ENCODE measurements at regions not wholly inside any gene's neighbourhood (a gene's known extent, or its start where the extent isn't known, plus 50 kb on each side); places are given as distances from the start of the nearest gene placed in this dataset.

DNA sequence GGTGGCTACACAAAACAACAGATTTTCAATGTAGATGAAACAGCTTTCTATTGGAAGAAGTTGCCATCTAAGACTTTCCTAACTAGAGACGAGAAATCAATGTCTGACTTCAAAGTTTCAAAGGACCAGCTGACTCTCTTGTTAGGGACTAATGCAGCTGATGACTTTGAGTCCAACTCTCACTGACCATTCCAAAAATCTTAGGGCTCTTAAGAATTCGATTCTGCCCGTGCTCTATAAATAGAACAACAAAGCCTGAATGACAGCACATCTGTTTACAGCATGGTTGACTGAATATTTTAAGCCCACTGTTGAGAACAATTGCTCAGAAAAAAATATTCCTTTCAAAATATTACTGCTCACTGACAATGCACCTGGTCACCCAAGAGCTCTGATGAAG is 202.4 kb upstream of the PRICKLE2 start:
- no peak for TF ChIP-seq EZH2 (IDR thresholded peaks at IDR 0.05; ENCODE audit: insufficient read depth, poor library complexity, severe bottlenecking)
- no peak for TF ChIP-seq EZH2phosphoT487 (IDR thresholded peaks at IDR 0.05; ENCODE audit: insufficient read depth, low read depth)
- Histone ChIP-seq H3K9ac (no peak overlapping the region), H4K20me1 (ENCODE audit: insufficient read depth) (no peaks in the 10 kb centered on the region), H3K4me1 (ENCODE audit: insufficient read depth) (no peaks in the 10 kb centered on the region), H3K27me3 (replicated peaks; ENCODE audit: insufficient read depth) (peaks cover 6% of the 10 kb centered on the region; the same call in 1 of the 2 replicates), H2AFZ (no peak overlapping the region), H3K27ac (no peak overlapping the region), H3K4me2 (ENCODE audit: unreplicated experiment) (no peak overlapping the region), H3K36me3 (ENCODE audit: low read depth) (no peaks in the 10 kb centered on the region), H3K9me3 (ENCODE audit: low read depth) (no peaks in the 10 kb centered on the region), H3F3A (ENCODE audit: insufficient read depth) (no peaks in the 10 kb centered on the region), H3K79me2 (ENCODE audit: insufficient read depth) (no peaks in the 10 kb centered on the region), H3K4me3 (no peak overlapping the region), H3K9me2 (ENCODE audit: insufficient read depth) (no peaks in the 10 kb centered on the region)
- no peak for DNase-seq
- 55 to 61% methylated on average over 3 of the region's 3 CpGs for WGBS, 2 experiments (ENCODE audit: low coverage in 1 of 2, low lambda C conversion rate in 2 of 2, missing lambda C conversion rate in 2 of 2)
- in situ Hi-C loops (cut with MboI) = no loop called here

DNA sequence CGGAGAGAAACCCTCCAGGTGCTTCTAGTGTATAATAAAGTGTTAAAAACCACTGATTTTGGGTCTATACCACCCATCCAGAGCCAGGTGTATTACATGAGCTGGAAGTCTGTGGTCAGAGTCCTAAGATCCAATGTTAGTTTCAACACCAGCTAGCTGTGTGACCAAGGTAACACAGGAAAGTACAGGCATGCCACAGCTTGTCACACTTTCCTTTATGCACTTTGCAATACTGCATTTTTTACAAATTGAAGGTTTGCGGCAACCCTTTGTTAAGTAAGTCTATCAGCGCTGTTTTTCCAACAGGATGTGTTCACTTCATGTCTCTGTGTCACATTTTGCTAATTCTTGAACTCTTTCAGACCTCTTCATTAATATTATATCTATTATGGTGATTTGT is 201.3 kb upstream of the PRICKLE2 start:
- Histone ChIP-seq H3F3A (ENCODE audit: insufficient read depth) (no peaks in the 10 kb centered on the region), H3K27me3 (replicated peaks; ENCODE audit: insufficient read depth) (peaks cover 6% of the 10 kb centered on the region; the same call in 1 of the 2 replicates), H3K9me3 (ENCODE audit: low read depth) (no peaks in the 10 kb centered on the region), H3K9ac (no peak overlapping the region), H3K79me2 (ENCODE audit: insufficient read depth) (no peaks in the 10 kb centered on the region), H4K20me1 (ENCODE audit: insufficient read depth) (no peaks in the 10 kb centered on the region), H3K4me1 (ENCODE audit: insufficient read depth) (no peaks in the 10 kb centered on the region), H3K9me2 (ENCODE audit: insufficient read depth) (no peaks in the 10 kb centered on the region), H2AFZ (no peak overlapping the region), H3K36me3 (ENCODE audit: low read depth) (no peaks in the 10 kb centered on the region), H3K4me3 (no peak overlapping the region), H3K4me2 (ENCODE audit: unreplicated experiment) (no peak overlapping the region), H3K27ac (no peak overlapping the region)
- 71 to 79% methylated on average over 3 of the region's 3 CpGs for WGBS, 2 experiments (ENCODE audit: low coverage in 1 of 2, low lambda C conversion rate in 2 of 2, missing lambda C conversion rate in 2 of 2)
- no peak for TF ChIP-seq EZH2phosphoT487 (IDR thresholded peaks at IDR 0.05; ENCODE audit: insufficient read depth, low read depth)
- no peak for TF ChIP-seq EZH2 (IDR thresholded peaks at IDR 0.05; ENCODE audit: insufficient read depth, poor library complexity, severe bottlenecking)
- DNase-seq = no peak
- in situ Hi-C loops (cut with MboI) = no loop called here

DNA sequence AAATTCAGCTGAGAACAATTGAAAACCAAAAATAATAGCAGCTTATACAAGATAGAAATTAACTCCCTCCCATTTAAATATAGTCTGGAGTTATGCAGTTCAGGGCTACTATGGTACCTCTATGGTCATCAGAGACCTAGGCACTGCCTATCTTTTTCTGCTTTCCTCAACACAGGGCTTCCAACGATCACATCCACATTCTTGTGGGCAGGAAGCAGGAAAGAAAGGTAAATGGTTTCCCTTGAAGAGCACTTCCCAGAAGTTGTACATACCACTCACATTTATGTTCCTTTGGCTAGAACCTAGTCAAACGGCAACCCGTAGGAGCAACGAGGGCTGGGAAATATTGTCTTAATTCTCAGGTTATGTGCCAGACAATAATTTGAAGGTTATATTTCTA is 197.7 kb upstream of the PRICKLE2 start:
- H3K4me2 ChIP-seq (ENCODE audit: unreplicated experiment) = no peak overlapping the region
- no peaks in the 10 kb centered on the region for H3K79me2 ChIP-seq (ENCODE audit: insufficient read depth)
- H3K4me3 ChIP-seq = no peak overlapping the region
- no peaks in the 10 kb centered on the region for H3F3A ChIP-seq (ENCODE audit: insufficient read depth)
- 90% methylated on average over 4 of the region's 4 CpGs for WGBS, 2 experiments (ENCODE audit: low coverage in 1 of 2, low lambda C conversion rate in 2 of 2, missing lambda C conversion rate in 2 of 2)
- TF ChIP-seq EZH2 (IDR thresholded peaks at IDR 0.05; ENCODE audit: insufficient read depth, poor library complexity, severe bottlenecking) (no peak), EZH2phosphoT487 (IDR thresholded peaks at IDR 0.05; ENCODE audit: insufficient read depth, low read depth) (no peak)
- H3K27ac ChIP-seq = no peak overlapping the region
- no peak for DNase-seq
- no peak overlapping the region for H2AFZ ChIP-seq
- peaks cover 3% of the 10 kb centered on the region for H3K4me1 ChIP-seq (ENCODE audit: insufficient read depth)
- H3K9ac ChIP-seq = no peak overlapping the region
- no peaks in the 10 kb centered on the region for H3K9me2 ChIP-seq (ENCODE audit: insufficient read depth)
- no peaks in the 10 kb centered on the region for H3K9me3 ChIP-seq (ENCODE audit: low read depth)
- in situ Hi-C loops (cut with MboI) = no loop called here
- H3K27me3 ChIP-seq (replicated peaks; ENCODE audit: insufficient read depth) = no peaks in the 10 kb centered on the region; the same call in 1 of the 2 replicates
- H4K20me1 ChIP-seq (ENCODE audit: insufficient read depth) = no peaks in the 10 kb centered on the region
- H3K36me3 ChIP-seq (ENCODE audit: low read depth) = no peaks in the 10 kb centered on the region

DNA sequence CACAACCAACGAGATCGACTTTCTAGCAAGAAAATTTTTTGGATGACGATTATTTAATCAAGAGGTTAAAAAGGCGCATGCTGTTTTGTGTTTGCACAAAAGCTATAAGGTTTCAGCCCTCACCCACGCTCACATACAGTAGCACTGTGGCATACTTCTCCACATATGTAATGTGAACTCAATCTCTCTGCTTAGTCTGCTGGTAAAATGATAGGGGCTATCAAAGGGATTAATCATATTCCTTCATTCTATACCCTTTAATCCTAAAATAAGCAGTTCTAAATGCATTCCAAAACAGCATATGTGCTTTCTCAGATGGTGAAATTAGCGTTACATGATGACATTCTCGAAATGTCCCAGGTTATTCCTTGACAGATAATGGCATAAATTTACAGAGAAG is 196.9 kb upstream of the PRICKLE2 start:
- in situ Hi-C loops (cut with MboI) = no loop called here
- WGBS, 2 experiments (ENCODE audit: low coverage in 1 of 2, low lambda C conversion rate in 2 of 2, missing lambda C conversion rate in 2 of 2) = 76 to 82% methylated on average over 7 of the region's 7 CpGs

DNA sequence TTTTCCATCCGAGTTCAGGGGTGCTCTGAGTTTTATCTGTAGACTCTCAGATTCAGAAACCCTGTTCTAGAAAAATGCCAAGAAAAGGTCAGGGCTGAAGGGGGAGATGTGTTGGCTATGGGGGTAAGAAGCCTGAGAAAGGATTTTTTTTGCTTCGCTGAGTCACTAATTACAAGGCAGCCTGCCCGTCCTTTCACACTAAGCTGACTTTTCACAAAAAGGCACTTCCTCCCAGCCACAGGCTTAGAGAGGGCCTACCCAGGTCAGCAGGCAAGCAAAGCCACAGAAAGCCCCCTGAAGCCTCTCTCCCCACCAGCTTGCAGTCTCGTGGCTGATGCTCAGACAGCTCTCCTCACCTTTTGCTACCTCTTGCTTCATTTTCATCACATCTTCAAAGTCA is 192.6 kb upstream of the PRICKLE2 start:
- Histone ChIP-seq H3K27ac (no peak overlapping the region), H3K4me3 (no peak overlapping the region), H3K9me2 (ENCODE audit: insufficient read depth) (no peaks in the 10 kb centered on the region), H4K20me1 (ENCODE audit: insufficient read depth) (no peaks in the 10 kb centered on the region), H3K27me3 (replicated peaks; ENCODE audit: insufficient read depth) (no peaks in the 10 kb centered on the region; the same call in 1 of the 2 replicates), H3K36me3 (ENCODE audit: low read depth) (no peaks in the 10 kb centered on the region), H3K4me2 (ENCODE audit: unreplicated experiment) (no peak overlapping the region), H3K4me1 (ENCODE audit: insufficient read depth) (peaks cover 8% of the 10 kb centered on the region), H3K9me3 (ENCODE audit: low read depth) (no peaks in the 10 kb centered on the region), H2AFZ (peak overlapping the region; percentile 49), H3K79me2 (ENCODE audit: insufficient read depth) (no peaks in the 10 kb centered on the region), H3K9ac (no peak overlapping the region), H3F3A (ENCODE audit: insufficient read depth) (no peaks in the 10 kb centered on the region)
- peak; percentile 60 for DNase-seq
- WGBS, 2 experiments (ENCODE audit: low coverage in 1 of 2, low lambda C conversion rate in 2 of 2, missing lambda C conversion rate in 2 of 2) = 43 to 46% methylated on average over 4 of the region's 4 CpGs
- in situ Hi-C loops (cut with MboI) = no loop called here
- no peak for TF ChIP-seq EZH2phosphoT487 (IDR thresholded peaks at IDR 0.05; ENCODE audit: insufficient read depth, low read depth)
- no peak for TF ChIP-seq EZH2 (IDR thresholded peaks at IDR 0.05; ENCODE audit: insufficient read depth, poor library complexity, severe bottlenecking)

More for the DNA sequence above, 196.9 kb upstream of the PRICKLE2 start:
- Histone ChIP-seq H3K4me3 (no peak overlapping the region), H2AFZ (no peak overlapping the region), H3K79me2 (ENCODE audit: insufficient read depth) (no peaks in the 10 kb centered on the region), H3K27ac (no peak overlapping the region), H3K4me1 (ENCODE audit: insufficient read depth) (peaks cover 8% of the 10 kb centered on the region), H3K36me3 (ENCODE audit: low read depth) (no peaks in the 10 kb centered on the region), H4K20me1 (ENCODE audit: insufficient read depth) (no peaks in the 10 kb centered on the region), H3F3A (ENCODE audit: insufficient read depth) (no peaks in the 10 kb centered on the region), H3K9me2 (ENCODE audit: insufficient read depth) (no peaks in the 10 kb centered on the region), H3K9me3 (ENCODE audit: low read depth) (no peaks in the 10 kb centered on the region), H3K27me3 (replicated peaks; ENCODE audit: insufficient read depth) (no peaks in the 10 kb centered on the region; the same call in 1 of the 2 replicates), H3K4me2 (ENCODE audit: unreplicated experiment) (no peak overlapping the region), H3K9ac (no peak overlapping the region)
- TF ChIP-seq EZH2phosphoT487 (IDR thresholded peaks at IDR 0.05; ENCODE audit: insufficient read depth, low read depth) (no peak), EZH2 (IDR thresholded peaks at IDR 0.05; ENCODE audit: insufficient read depth, poor library complexity, severe bottlenecking) (no peak)
- DNase-seq = no peak

Data from GM23248 (cell line).